RWPE2 (cell line): ENCODE measurements at regions not wholly inside any gene's neighbourhood (a gene's known extent, or its start where the extent isn't known, plus 50 kb on each side); places are given as distances from the start of the nearest gene placed in this dataset.

Experiments used
- ATAC-seq: fragments of 200-7000 bp; cut with Tn5 transposase; 3 replicates; pipeline ENCODE4 v1.9.1; 2021; ENCODE audit warnings: low read depth
- DNase-seq: peaks from one replicate; pipeline ENCODE4 v3.0.0-alpha.2; 2020; ENCODE audit warnings: low spot score
- H3K27ac ChIP-seq: fragments of 450-650 bp; 2 replicates; pipeline ENCODE4 v1.5.1; 2017; ENCODE audit warnings: mild to moderate bottlenecking; ENCODE audit not compliant: poor library complexity, severe bottlenecking
- H3K27me3 ChIP-seq: fragments of 250-450 bp; sonication (Bioruptor Pico); 2 replicates; pipeline ENCODE4 v1.5.1; 2021; ENCODE audit warnings: mild to moderate bottlenecking, moderate library complexity; ENCODE audit not compliant: insufficient read depth, poor library complexity, severe bottlenecking
- H3K36me3 ChIP-seq: fragments of 250-450 bp; sonication (Bioruptor Pico); 2 replicates; pipeline ENCODE4 v1.5.1; 2020; ENCODE audit warnings: low read depth, mild to moderate bottlenecking, moderate library complexity
- H3K4me1 ChIP-seq: fragments of 250-450 bp; sonication (Bioruptor Pico); 2 replicates; pipeline ENCODE4 v1.5.1; 2021; ENCODE audit warnings: mild to moderate bottlenecking, moderate library complexity; ENCODE audit not compliant: insufficient read depth, poor library complexity, severe bottlenecking
- H3K4me3 ChIP-seq: fragments of 250-450 bp; sonication (Bioruptor Pico); 2 replicates; pipeline ENCODE4 v1.5.1; 2021; ENCODE audit warnings: mild to moderate bottlenecking, moderate library complexity; ENCODE audit not compliant: severe bottlenecking
- H3K9me3 ChIP-seq: fragments of 250-450 bp; sonication (Bioruptor Pico); 2 replicates; pipeline ENCODE4 v1.5.1; 2021; ENCODE audit warnings: mild to moderate bottlenecking, moderate library complexity; ENCODE audit not compliant: severe bottlenecking
- CTCF ChIP-seq: fragments of 450-650 bp; IDR thresholded peaks from one replicate; pipeline ENCODE4 v1.5.1; 2017; ENCODE audit warnings: mild to moderate bottlenecking, moderate library complexity; ENCODE audit not compliant: poor library complexity, severe bottlenecking

- peak; percentile 72 for TF ChIP-seq CTCF
- H3K9me3 ChIP-seq = no peaks in the 10 kb centered on the region
- H3K36me3 ChIP-seq = no peaks in the 10 kb centered on the region
- ATAC-seq (peak; percentile 61; the same call in 1 of the 3 replicates), DNase-seq (no peak)
- H3K4me1 ChIP-seq = no peaks in the 10 kb centered on the region
- H3K27ac ChIP-seq = no peak overlapping the region
- no peaks in the 10 kb centered on the region for H3K27me3 ChIP-seq
- no peak overlapping the region for H3K4me3 ChIP-seq
These were observed 362.0 kb upstream of the CDH10 start for GRCh38 chr5:25006734-25007133.

GRCh38 chr5:25006237-25006636 lies 361.5 kb upstream of the CDH10 start:
- Histone ChIP-seq H3K4me1 (no peaks in the 10 kb centered on the region), H3K4me3 (no peak overlapping the region), H3K27ac (no peak overlapping the region), H3K27me3 (no peaks in the 10 kb centered on the region), H3K9me3 (no peaks in the 10 kb centered on the region), H3K36me3 (no peaks in the 10 kb centered on the region)
- no peak for TF ChIP-seq CTCF
- ATAC-seq = no peak
- DNase-seq = no peak

GRCh38 chr5:25005431-25005830 lies 360.7 kb upstream of the CDH10 start:
- no peak for DNase-seq
- H3K4me1 ChIP-seq = no peaks in the 10 kb centered on the region

GRCh38 chr5:25002371-25002770 lies 357.6 kb upstream of the CDH10 start:
- H3K27ac ChIP-seq = no peak overlapping the region
- no peak overlapping the region for H3K4me3 ChIP-seq
- peaks cover 11% of the 10 kb centered on the region for H3K27me3 ChIP-seq
- no peaks in the 10 kb centered on the region for H3K9me3 ChIP-seq
- no peaks in the 10 kb centered on the region for H3K36me3 ChIP-seq
- DNase-seq = no peak
- H3K4me1 ChIP-seq = no peaks in the 10 kb centered on the region
- no peak for TF ChIP-seq CTCF
- no peak for ATAC-seq

More at GRCh38 chr5:25005431-25005830, 360.7 kb upstream of the CDH10 start:
- no peaks in the 10 kb centered on the region for H3K36me3 ChIP-seq
- H3K4me3 ChIP-seq = no peak overlapping the region
- TF ChIP-seq CTCF = no peak
- H3K27me3 ChIP-seq = peaks cover 4% of the 10 kb centered on the region
- no peak overlapping the region for H3K27ac ChIP-seq
- ATAC-seq = no peak
- H3K9me3 ChIP-seq = no peaks in the 10 kb centered on the region

GRCh38 chr5:24999732-25000131 lies 355.0 kb upstream of the CDH10 start:
- no peaks in the 10 kb centered on the region for H3K4me1 ChIP-seq
- H3K36me3 ChIP-seq = no peaks in the 10 kb centered on the region
- no peaks in the 10 kb centered on the region for H3K9me3 ChIP-seq
- no peak for DNase-seq
- ATAC-seq = no peak
- H3K4me3 ChIP-seq = no peak overlapping the region
- H3K27ac ChIP-seq = no peak overlapping the region
- H3K27me3 ChIP-seq = peaks cover 11% of the 10 kb centered on the region
- no peak for TF ChIP-seq CTCF
